ENCODE measurements at regions not wholly inside any gene's neighbourhood (a gene's known extent, or its start where the extent isn't known, plus 50 kb on each side); places are given as distances from the start of the nearest gene placed in this dataset.

- POLR2A ChIA-PET: no interaction called here
- H3K27ac Mint-ChIP-seq (ENCODE audit: unreplicated experiment): no peak overlapping the region
- no peaks in the 10 kb centered on the region for H3K4me1 ChIP-seq
- no peaks in the 10 kb centered on the region for H3K27me3 ChIP-seq (replicated peaks; ENCODE audit: control insufficient read depth, insufficient read depth, low read length)
- no peaks in the 10 kb centered on the region for H3K9me3 ChIP-seq
- TF ChIP-seq CTCF (IDR thresholded peaks at IDR 0.05; ENCODE audit: insufficient read depth in 1 of 2, low read depth in 1 of 2, low read length in 1 of 2, severe bottlenecking in 1 of 2, unreplicated experiment in 1 of 2): no peak
- H3K9me3 Mint-ChIP-seq (ENCODE audit: unreplicated experiment): no peaks in the 10 kb centered on the region
- H3K4me3 ChIP-seq (ENCODE audit: low read depth, low read length): no peak overlapping the region
- H3K4me3 Mint-ChIP-seq (ENCODE audit: unreplicated experiment): no peak overlapping the region
- peaks cover 2% of the 10 kb centered on the region for H3K27me3 Mint-ChIP-seq (ENCODE audit: insufficient read depth, unreplicated experiment)
- CTCF ChIA-PET: no interaction called here
- no peaks in the 10 kb centered on the region for H3K36me3 ChIP-seq (ENCODE audit: control insufficient read depth, insufficient read depth, low read length)
- intact Hi-C loops (cut with micrococcal nuclease; ENCODE audit: unreplicated experiment): no loop called here
- H3K4me1 Mint-ChIP-seq (ENCODE audit: low read depth, unreplicated experiment): no peaks in the 10 kb centered on the region
- no peak for DNase-seq
- H3K36me3 Mint-ChIP-seq (ENCODE audit: insufficient read depth, unreplicated experiment): no peaks in the 10 kb centered on the region
- no TSS peak for BruUV-seq (replicated peaks)
Observed at GRCh38 chr3:181344331-181344730, 354.8 kb upstream of the DNAJC19 start.

- H3K4me3 ChIP-seq (ENCODE audit: low read depth, low read length): no peak overlapping the region
- no peaks in the 10 kb centered on the region for H3K27me3 ChIP-seq (replicated peaks; ENCODE audit: control insufficient read depth, insufficient read depth, low read length)
- ChIA-PET CTCF (no interaction called here), POLR2A (no interaction called here)
- H3K4me1 ChIP-seq: no peaks in the 10 kb centered on the region
- DNase-seq: no peak
- no peaks in the 10 kb centered on the region for H3K9me3 Mint-ChIP-seq (ENCODE audit: unreplicated experiment)
- peaks cover 4% of the 10 kb centered on the region for H3K27me3 Mint-ChIP-seq (ENCODE audit: insufficient read depth, unreplicated experiment)
- no peaks in the 10 kb centered on the region for H3K36me3 Mint-ChIP-seq (ENCODE audit: insufficient read depth, unreplicated experiment)
- TF ChIP-seq CTCF (IDR thresholded peaks at IDR 0.05; ENCODE audit: insufficient read depth in 1 of 2, low read depth in 1 of 2, low read length in 1 of 2, severe bottlenecking in 1 of 2, unreplicated experiment in 1 of 2): no peak
- no peaks in the 10 kb centered on the region for H3K4me1 Mint-ChIP-seq (ENCODE audit: low read depth, unreplicated experiment)
- H3K9me3 ChIP-seq: no peaks in the 10 kb centered on the region
- no TSS peak for BruUV-seq (replicated peaks)
- no peak overlapping the region for H3K4me3 Mint-ChIP-seq (ENCODE audit: unreplicated experiment)
- intact Hi-C loops (cut with micrococcal nuclease; ENCODE audit: unreplicated experiment): no loop called here
- no peak overlapping the region for H3K27ac Mint-ChIP-seq (ENCODE audit: unreplicated experiment)
- no peaks in the 10 kb centered on the region for H3K36me3 ChIP-seq (ENCODE audit: control insufficient read depth, insufficient read depth, low read length)
Observed at GRCh38 chr3:181336597-181336996, 347.1 kb upstream of the DNAJC19 start.

GRCh38 chr3:181333394-181333793 lies 343.9 kb upstream of the DNAJC19 start:
- no peaks in the 10 kb centered on the region for H3K36me3 ChIP-seq (ENCODE audit: control insufficient read depth, insufficient read depth, low read length)
- Mint-ChIP-seq H3K9me3 (ENCODE audit: unreplicated experiment) (no peaks in the 10 kb centered on the region), H3K4me3 (ENCODE audit: unreplicated experiment) (no peak overlapping the region), H3K4me1 (ENCODE audit: low read depth, unreplicated experiment) (no peaks in the 10 kb centered on the region), H3K27ac (ENCODE audit: unreplicated experiment) (no peak overlapping the region), H3K27me3 (ENCODE audit: insufficient read depth, unreplicated experiment) (peaks cover 7% of the 10 kb centered on the region), H3K36me3 (ENCODE audit: insufficient read depth, unreplicated experiment) (no peaks in the 10 kb centered on the region)
- H3K4me1 ChIP-seq: no peaks in the 10 kb centered on the region
- CTCF ChIA-PET: no interaction called here
- no peak overlapping the region for H3K4me3 ChIP-seq (ENCODE audit: low read depth, low read length)
- BruUV-seq (replicated peaks): no TSS peak
- intact Hi-C loops (cut with micrococcal nuclease; ENCODE audit: unreplicated experiment): no loop called here
- POLR2A ChIA-PET: no interaction called here
- no peak for TF ChIP-seq CTCF (IDR thresholded peaks at IDR 0.05; ENCODE audit: insufficient read depth in 1 of 2, low read depth in 1 of 2, low read length in 1 of 2, severe bottlenecking in 1 of 2, unreplicated experiment in 1 of 2)
- H3K9me3 ChIP-seq: no peaks in the 10 kb centered on the region
- no peak for DNase-seq
- no peaks in the 10 kb centered on the region for H3K27me3 ChIP-seq (replicated peaks; ENCODE audit: control insufficient read depth, insufficient read depth, low read length)

All from Caco-2 (cell line).